ENCODE measurements at regions not wholly inside any gene's neighbourhood (a gene's known extent, or its start where the extent isn't known, plus 50 kb on each side); places are given as distances from the start of the nearest gene placed in this dataset.
"Not testable (repeated sequence)": the region's sequence is repeated elsewhere in the genome, so short reads cannot be mapped to it uniquely, and the experiment has no call there.

DNA sequence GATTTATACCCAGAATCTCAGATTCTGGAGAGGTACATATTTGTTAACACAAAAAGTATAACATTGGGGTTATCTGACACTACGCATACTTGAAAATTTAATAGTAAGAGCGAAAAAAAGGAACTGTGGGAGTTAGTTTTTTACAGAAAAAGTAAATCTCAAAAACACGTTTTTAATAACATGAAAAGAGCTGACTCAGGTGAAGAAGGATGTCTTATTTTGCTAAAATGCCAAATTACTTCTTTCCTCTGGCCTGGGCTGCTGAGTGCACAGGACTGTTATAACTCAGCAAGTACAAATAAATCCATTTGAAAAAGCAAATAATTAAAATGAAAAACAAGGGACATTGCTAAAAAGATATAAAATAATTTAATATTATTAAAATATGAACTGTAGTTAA is 1322.9 kb downstream of the ARAP2 start:
- Mint-ChIP-seq H3K4me1 (no peaks in the 10 kb centered on the region), H3K36me3 (no peaks in the 10 kb centered on the region), H3K27ac (no peak overlapping the region), H3K4me3 (no peak overlapping the region), H3K9me3 (peaks cover 3% of the 10 kb centered on the region), H3K27me3 (no peaks in the 10 kb centered on the region)
- no peak for DNase-seq

DNA sequence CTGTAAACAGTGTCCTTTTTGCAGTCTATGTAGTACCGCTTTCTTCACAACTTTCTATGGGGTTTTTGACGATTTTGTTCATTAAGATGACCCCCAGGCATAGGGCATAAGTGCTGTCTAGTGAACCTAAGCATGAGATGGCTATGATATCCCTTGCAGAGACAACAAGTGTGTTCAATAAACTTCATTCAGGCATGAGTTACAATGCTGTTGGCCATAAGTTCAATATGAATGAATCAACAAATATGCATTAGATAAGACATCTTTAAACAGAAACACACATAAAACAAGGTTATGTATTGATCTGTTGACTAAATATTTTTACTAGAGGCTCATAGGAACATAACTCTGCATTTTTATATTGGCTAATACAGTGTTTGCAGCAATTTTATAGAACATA is 1322.0 kb downstream of the ARAP2 start:
- DNase-seq = no peak
- Mint-ChIP-seq H3K36me3 (no peaks in the 10 kb centered on the region), H3K27ac (no peak overlapping the region), H3K4me3 (no peak overlapping the region), H3K27me3 (no peaks in the 10 kb centered on the region), H3K4me1 (no peaks in the 10 kb centered on the region), H3K9me3 (peaks cover 3% of the 10 kb centered on the region)

- no peaks in the 10 kb centered on the region for H3K27me3 Mint-ChIP-seq
- H3K4me1 Mint-ChIP-seq = no peaks in the 10 kb centered on the region
- peaks cover 2% of the 10 kb centered on the region for H3K9me3 Mint-ChIP-seq
- no peaks in the 10 kb centered on the region for H3K36me3 Mint-ChIP-seq
- H3K4me3 Mint-ChIP-seq = no peak overlapping the region
- no peak for DNase-seq
- H3K27ac Mint-ChIP-seq = no peak overlapping the region
Measured at GRCh38 chr4:34932591-34932990, 1311.7 kb downstream of the ARAP2 start.

- Mint-ChIP-seq H3K27me3 (no peaks in the 10 kb centered on the region), H3K4me3 (no peak overlapping the region), H3K36me3 (no peaks in the 10 kb centered on the region), H3K9me3 (peaks cover 2% of the 10 kb centered on the region), H3K27ac (no peak overlapping the region), H3K4me1 (no peaks in the 10 kb centered on the region)
- no peak for DNase-seq
Measured at GRCh38 chr4:34935739-34936138, 1308.6 kb downstream of the ARAP2 start.

DNA sequence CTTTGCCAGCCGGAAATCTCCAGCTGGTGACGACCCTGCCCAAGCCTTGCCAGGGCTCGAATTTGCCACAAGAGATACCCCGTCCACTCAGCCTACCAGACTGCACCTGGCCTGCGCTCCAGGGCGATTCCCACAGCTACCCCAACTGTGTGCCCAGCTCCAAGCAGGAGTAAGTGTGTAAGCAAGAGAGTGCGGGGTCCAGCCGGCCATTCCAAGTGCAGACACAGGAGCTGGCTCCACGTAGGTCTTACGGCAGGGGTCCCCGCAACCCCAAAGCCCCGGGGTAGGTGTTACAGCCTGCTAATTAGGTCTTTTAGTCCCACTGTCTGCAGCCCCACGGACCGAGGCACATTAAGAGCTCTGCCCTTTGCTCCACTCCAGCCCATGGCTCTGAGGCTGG is 1305.2 kb downstream of the ARAP2 start:
- no peak overlapping the region for H3K4me3 Mint-ChIP-seq
- DNase-seq = no peak
- H3K4me1 Mint-ChIP-seq = no peaks in the 10 kb centered on the region
- no peaks in the 10 kb centered on the region for H3K36me3 Mint-ChIP-seq
- no peak overlapping the region for H3K27ac Mint-ChIP-seq
- no peaks in the 10 kb centered on the region for H3K9me3 Mint-ChIP-seq
- H3K27me3 Mint-ChIP-seq = no peaks in the 10 kb centered on the region

GRCh38 chr4:34943741-34944386 is 1300.5 kb downstream of the ARAP2 start:
- no peak for DNase-seq
- peaks cover 2% of the 10 kb centered on the region for H3K9me3 Mint-ChIP-seq
- no peaks in the 10 kb centered on the region for H3K4me1 Mint-ChIP-seq
- no peak overlapping the region for H3K4me3 Mint-ChIP-seq
- no peaks in the 10 kb centered on the region for H3K36me3 Mint-ChIP-seq
- H3K27ac Mint-ChIP-seq = no peak overlapping the region
- no peaks in the 10 kb centered on the region for H3K27me3 Mint-ChIP-seq

DNA sequence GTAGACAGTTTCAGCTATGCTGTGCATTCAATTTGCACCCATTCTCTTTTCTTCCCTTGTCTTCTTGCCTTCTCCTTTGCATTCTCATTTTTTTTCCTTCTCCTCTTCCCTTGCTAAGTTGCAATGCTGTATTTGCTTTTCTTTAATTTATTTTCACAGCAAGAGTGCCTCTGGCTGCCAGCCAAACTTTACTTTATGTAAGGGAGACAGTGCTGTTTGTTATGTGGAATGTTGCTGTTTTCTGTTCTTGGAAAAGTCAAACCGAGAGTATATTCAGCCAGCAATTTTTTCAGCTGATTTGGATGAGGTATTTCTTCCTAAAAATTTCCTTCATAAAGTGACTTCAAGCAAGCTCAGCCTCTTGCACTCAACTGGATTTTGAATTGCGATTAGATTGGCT is 1293.4 kb downstream of the ARAP2 start:
- H3K9me3 Mint-ChIP-seq = peaks cover 1% of the 10 kb centered on the region
- no peak overlapping the region for H3K4me3 Mint-ChIP-seq
- H3K36me3 Mint-ChIP-seq = no peaks in the 10 kb centered on the region
- no peaks in the 10 kb centered on the region for H3K27me3 Mint-ChIP-seq
- H3K27ac Mint-ChIP-seq = no peak overlapping the region
- no peaks in the 10 kb centered on the region for H3K4me1 Mint-ChIP-seq
- DNase-seq = no peak

DNA sequence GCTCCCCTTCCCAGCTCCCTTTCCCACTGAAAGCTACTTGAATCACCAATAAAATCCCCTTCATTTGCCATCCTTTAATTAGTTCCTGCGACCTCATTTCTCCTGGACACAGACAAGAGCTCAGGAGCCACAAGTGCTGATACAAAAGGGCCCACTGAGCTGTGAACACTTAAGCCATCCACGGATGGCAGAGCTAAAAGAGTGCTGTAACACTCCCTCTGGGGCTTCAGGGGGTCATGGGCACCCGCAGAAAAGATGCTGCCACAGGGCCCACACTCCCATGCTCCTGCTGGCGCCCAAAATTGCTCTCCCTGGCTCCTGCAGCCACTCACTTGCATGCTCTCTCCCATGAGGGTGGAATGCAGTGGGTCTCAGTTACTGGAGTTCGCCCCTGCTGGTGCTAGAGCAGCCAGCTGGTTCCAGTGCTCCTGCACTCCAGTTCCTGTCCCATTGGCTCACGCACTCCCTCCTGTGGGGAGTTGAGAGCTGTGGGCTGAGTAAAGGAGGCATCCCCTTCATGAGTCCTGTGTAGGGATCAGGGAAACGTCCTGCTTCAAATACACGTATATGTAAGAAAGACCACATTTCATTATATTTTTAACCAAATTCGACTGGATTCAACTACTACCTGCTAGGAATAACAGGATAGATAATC is 1291.0 kb downstream of the ARAP2 start:
- Mint-ChIP-seq H3K36me3 (no peaks in the 10 kb centered on the region), H3K4me3 (no peak overlapping the region), H3K9me3 (peaks cover 3% of the 10 kb centered on the region), H3K27ac (no peak overlapping the region), H3K4me1 (no peaks in the 10 kb centered on the region), H3K27me3 (no peaks in the 10 kb centered on the region)
- DNase-seq = no peak

- no peak overlapping the region for H3K27ac Mint-ChIP-seq
- no peaks in the 10 kb centered on the region for H3K27me3 Mint-ChIP-seq
- no peak for DNase-seq
- H3K36me3 Mint-ChIP-seq = no peaks in the 10 kb centered on the region
- H3K4me1 Mint-ChIP-seq = no peaks in the 10 kb centered on the region
- no peaks in the 10 kb centered on the region for H3K9me3 Mint-ChIP-seq
- H3K4me3 Mint-ChIP-seq = no peak overlapping the region
Measured at GRCh38 chr4:34964613-34965012, 1279.7 kb downstream of the ARAP2 start.

- no peaks in the 10 kb centered on the region for H3K4me1 Mint-ChIP-seq
- no peak overlapping the region for H3K27ac Mint-ChIP-seq
- peaks cover 3% of the 10 kb centered on the region for H3K9me3 Mint-ChIP-seq
- H3K4me3 Mint-ChIP-seq = no peak overlapping the region
- no peaks in the 10 kb centered on the region for H3K36me3 Mint-ChIP-seq
- DNase-seq = no peak
- no peaks in the 10 kb centered on the region for H3K27me3 Mint-ChIP-seq
Measured at GRCh38 chr4:34972189-34972588, 1272.1 kb downstream of the ARAP2 start.

DNA sequence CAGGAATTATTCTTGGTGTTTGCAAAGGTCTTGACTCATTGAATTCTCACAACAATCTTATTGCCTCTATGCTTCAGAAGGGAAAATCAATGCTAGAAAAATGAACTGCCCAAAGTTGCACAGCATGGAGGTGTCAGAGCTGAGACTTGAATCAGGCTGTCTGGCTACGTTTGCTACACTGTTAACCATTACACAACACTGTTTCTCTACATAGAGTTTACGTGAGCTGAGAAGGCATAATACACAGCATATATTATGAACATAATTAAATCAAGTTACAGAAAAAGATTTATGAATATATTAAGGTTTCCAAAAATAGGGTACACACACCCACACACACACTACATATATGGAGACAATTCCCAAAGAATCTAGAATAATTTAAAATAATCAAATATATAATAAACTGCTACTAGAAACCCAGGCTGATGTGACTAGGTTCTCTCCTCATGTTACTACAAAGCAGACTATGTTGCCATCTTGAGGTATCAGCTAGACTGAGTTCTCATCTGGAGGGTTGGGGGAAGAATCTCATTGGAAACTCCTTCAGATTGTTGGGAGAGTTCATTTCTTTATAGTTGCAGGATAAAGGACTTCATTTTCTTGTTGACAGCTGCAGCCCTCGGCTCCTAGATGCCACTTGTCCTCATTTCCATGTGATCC is 1270.5 kb downstream of the ARAP2 start:
- Mint-ChIP-seq H3K27ac (no peak overlapping the region), H3K9me3 (peaks cover 3% of the 10 kb centered on the region), H3K4me1 (no peaks in the 10 kb centered on the region), H3K4me3 (no peak overlapping the region), H3K27me3 (no peaks in the 10 kb centered on the region), H3K36me3 (no peaks in the 10 kb centered on the region)
- no peak for DNase-seq

DNA sequence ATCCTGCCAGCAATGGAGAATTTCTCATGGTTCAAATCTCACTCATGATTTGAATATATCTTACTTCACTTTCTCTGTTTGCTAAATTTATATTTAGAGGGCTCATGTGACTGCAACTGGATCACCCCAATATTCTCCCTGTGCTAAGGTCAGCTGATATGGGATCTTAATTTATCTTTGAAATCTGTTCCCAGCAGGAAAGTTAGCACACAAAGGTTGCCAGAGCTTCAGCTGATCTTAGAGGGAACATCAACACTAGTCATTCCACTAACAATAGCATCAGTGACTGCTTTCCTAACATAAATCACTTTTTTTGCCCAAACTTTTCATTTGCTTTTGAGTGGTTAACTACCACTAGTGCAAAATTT is 1270.0 kb downstream of the ARAP2 start:
- H3K27ac Mint-ChIP-seq = no peak overlapping the region
- peaks cover 3% of the 10 kb centered on the region for H3K9me3 Mint-ChIP-seq
- DNase-seq = no peak
- H3K27me3 Mint-ChIP-seq = no peaks in the 10 kb centered on the region
- no peaks in the 10 kb centered on the region for H3K36me3 Mint-ChIP-seq
- no peaks in the 10 kb centered on the region for H3K4me1 Mint-ChIP-seq
- H3K4me3 Mint-ChIP-seq = no peak overlapping the region

DNA sequence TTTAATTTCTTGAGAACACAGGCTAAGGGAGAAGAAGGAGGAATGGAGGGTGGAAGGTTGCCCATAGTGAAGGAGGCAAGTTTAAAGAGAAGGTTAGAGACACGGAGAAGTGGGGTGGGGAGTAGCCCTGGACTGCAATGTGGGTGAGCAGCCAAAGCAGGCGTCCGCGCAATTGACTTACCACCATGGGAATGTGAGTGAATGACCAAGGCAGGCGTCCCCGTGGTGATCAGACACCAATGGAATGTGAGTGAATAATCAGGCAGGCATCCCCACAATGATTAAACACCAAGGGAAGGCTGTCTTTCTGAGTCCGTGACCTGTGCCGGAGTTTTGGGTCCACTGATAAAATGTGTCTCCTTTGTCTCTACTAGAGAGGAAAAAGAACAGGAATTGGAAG is 1223.1 kb downstream of the ARAP2 start:
- H3K9me3 Mint-ChIP-seq, H3K36me3 Mint-ChIP-seq, DNase-seq, H3K4me3 Mint-ChIP-seq, H3K27ac Mint-ChIP-seq, H3K4me1 Mint-ChIP-seq, H3K27me3 Mint-ChIP-seq: not testable (repeated sequence)

GRCh38 chr4:35025152-35025834 is 1219.0 kb downstream of the ARAP2 start:
- H3K4me3 Mint-ChIP-seq = no peak overlapping the region
- no peak overlapping the region for H3K27ac Mint-ChIP-seq
- no peaks in the 10 kb centered on the region for H3K4me1 Mint-ChIP-seq

DNA sequence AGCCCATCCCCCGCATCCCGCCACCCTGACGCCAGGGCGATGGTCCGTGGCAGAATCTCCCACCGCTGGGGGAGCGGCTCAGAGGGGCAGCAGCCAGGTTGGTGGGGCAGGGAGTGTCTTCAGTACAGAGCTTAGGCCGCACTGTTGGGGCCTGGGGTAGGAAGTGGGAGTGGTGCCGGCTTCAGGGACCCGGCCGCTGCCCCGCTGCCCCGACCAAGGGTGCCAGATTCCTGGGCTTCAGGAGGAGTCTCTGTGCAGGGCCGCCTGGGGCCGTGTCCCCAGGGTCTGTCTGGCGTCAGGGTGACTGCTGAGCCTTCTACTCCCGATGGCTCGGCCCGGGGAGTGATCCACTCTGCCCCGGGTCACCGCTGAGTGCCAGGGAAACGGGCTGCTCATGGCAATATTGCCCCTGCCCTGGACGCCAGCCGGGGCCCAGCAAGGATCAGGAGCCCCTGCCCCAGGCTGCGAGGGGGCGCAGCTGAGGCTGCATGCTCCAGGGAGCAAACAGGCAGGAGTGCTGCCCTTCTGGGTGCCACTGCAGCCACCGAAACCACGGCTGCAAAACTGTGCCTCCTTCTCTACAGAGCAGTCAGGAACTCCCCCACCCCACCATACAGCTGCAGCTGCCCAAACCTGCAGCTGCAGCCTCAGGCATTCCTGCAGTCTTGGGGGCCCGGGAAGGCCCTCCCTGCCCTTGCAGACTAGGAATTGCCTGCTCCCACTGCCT is 1206.1 kb downstream of the ARAP2 start:
- Mint-ChIP-seq H3K9me3 (peaks cover 7% of the 10 kb centered on the region), H3K4me3 (no peak overlapping the region), H3K27ac (no peak overlapping the region), H3K4me1 (no peaks in the 10 kb centered on the region), H3K36me3 (no peaks in the 10 kb centered on the region), H3K27me3 (no peaks in the 10 kb centered on the region)
- no peak for DNase-seq

More at GRCh38 chr4:35025152-35025834, 1219.0 kb downstream of the ARAP2 start:
- no peaks in the 10 kb centered on the region for H3K36me3 Mint-ChIP-seq
- no peaks in the 10 kb centered on the region for H3K27me3 Mint-ChIP-seq
- H3K9me3 Mint-ChIP-seq = peaks cover 9% of the 10 kb centered on the region
- no peak for DNase-seq
